CD14-positive monocyte (primary cell): ENCODE measurements at regions not wholly inside any gene's neighbourhood (a gene's known extent, or its start where the extent isn't known, plus 50 kb on each side); places are given as distances from the start of the nearest gene placed in this dataset.

Experiments used
- DNase-seq, 3 donors: peaks; one replicate each; pipeline ENCODE4 v3.0.0-alpha.2; 2011 to 2022
- H2AFZ ChIP-seq: 2 replicates; pipeline ENCODE4 v1.6.0; 2012; ENCODE audit warnings: mild to moderate bottlenecking, low read depth, low read length, inconsistent platforms; ENCODE audit not compliant: insufficient read depth, poor library complexity, severe bottlenecking
- H3K27ac ChIP-seq, 2 donors: 1 replicate in 1 of 2; 2 replicates in 1 of 2; pipeline ENCODE4 v1.5.1; 2012 to 2013; ENCODE audit warnings: low read length in 2 of 2, control low read depth in 1 of 2, inconsistent platforms in 1 of 2, low read depth in 1 of 2, mild to moderate bottlenecking in 1 of 2
- H3K27me3 ChIP-seq, 2 donors: one replicate each; pipeline versions ENCODE4 v1.6.0 to v1.6.1; 2011 to 2013; ENCODE audit warnings: low read length in 2 of 2; ENCODE audit not compliant: control insufficient read depth in 2 of 2, insufficient read depth in 2 of 2
- H3K36me3 ChIP-seq, 2 donors: replicated peaks in 1 of 2; 1 replicate in 1 of 2; 2 replicates in 1 of 2; pipeline versions ENCODE4 v1.5.1 to v1.6.1; 2012 to 2013; ENCODE audit warnings: low read length in 2 of 2, control low read depth in 1 of 2, inconsistent platforms in 1 of 2, mild to moderate bottlenecking in 1 of 2; ENCODE audit not compliant: insufficient read depth in 2 of 2, control insufficient read depth in 1 of 2
- H3K4me1 ChIP-seq, 2 donors: 1 replicate in 1 of 2; 2 replicates in 1 of 2; pipeline versions ENCODE4 v1.5.1 to v1.6.1; 2012 to 2013; ENCODE audit warnings: low read length in 2 of 2, control low read depth in 1 of 2, inconsistent platforms in 1 of 2, mild to moderate bottlenecking in 1 of 2, moderate library complexity in 1 of 2; ENCODE audit not compliant: insufficient read depth in 2 of 2, control insufficient read depth in 1 of 2
- H3K4me2 ChIP-seq: replicated peaks from 2 replicates; pipeline ENCODE3; 2012; ENCODE audit warnings: low read length, moderate library complexity, mild to moderate bottlenecking; ENCODE audit not compliant: poor library complexity, severe bottlenecking; ENCODE audit errors: extremely low read depth
- H3K4me3 ChIP-seq, 3 experiments: fragments of 200-600 bp in 1 of 3; sonication (generic) in 1 of 3; replicated peaks in 1 of 3; 1 replicate in 2 of 3; 2 replicates in 1 of 3; pipeline ENCODE4 v1.5.1; 2011 to 2013; ENCODE audit warnings: low read length in 3 of 3, mild to moderate bottlenecking in 3 of 3, control low read depth in 2 of 3, low read depth in 2 of 3, inconsistent platforms in 1 of 3, moderate library complexity in 1 of 3
- H3K79me2 ChIP-seq: 2 replicates; pipeline ENCODE4 v1.6.0; 2012; ENCODE audit warnings: mild to moderate bottlenecking, control low read depth, inconsistent platforms, low read length, moderate library complexity; ENCODE audit not compliant: insufficient read depth
- H3K9ac ChIP-seq: 2 replicates; pipeline ENCODE4 v1.6.0; 2017; ENCODE audit warnings: low read length, mild to moderate bottlenecking; ENCODE audit not compliant: insufficient read depth, poor library complexity, severe bottlenecking
- H3K9me3 ChIP-seq, 2 donors: replicated peaks in 1 of 2; 1 replicate in 1 of 2; 2 replicates in 1 of 2; pipeline versions ENCODE4 v1.5.1 to v1.6.1; 2012 to 2013; ENCODE audit warnings: low read length in 2 of 2, control low read depth in 1 of 2; ENCODE audit not compliant: control insufficient read depth in 1 of 2, insufficient read depth in 1 of 2
- H4K20me1 ChIP-seq: 2 replicates; pipeline ENCODE4 v1.6.0; 2012; ENCODE audit warnings: mild to moderate bottlenecking, low read length, control low read depth, moderate library complexity; ENCODE audit not compliant: insufficient read depth
- H3K27ac Mint-ChIP-seq, 7 donors: one replicate each; pipeline ENCODE4 v1.8.0; 2020; ENCODE audit warnings: mild to moderate bottlenecking in 7 of 7, mixed read lengths in 7 of 7, moderate library complexity in 6 of 7, inconsistent platforms in 2 of 7
- H3K27me3 Mint-ChIP-seq, 3 donors: one replicate each; pipeline ENCODE4 v1.8.0; 2021 to 2022; ENCODE audit warnings: low read depth in 3 of 3, mild to moderate bottlenecking in 3 of 3, mixed read lengths in 3 of 3, moderate library complexity in 3 of 3, inconsistent platforms in 1 of 3
- H3K36me3 Mint-ChIP-seq, 2 donors: one replicate each; pipeline ENCODE4 v1.8.0; 2020; ENCODE audit warnings: mixed read lengths in 2 of 2, inconsistent platforms in 1 of 2, mild to moderate bottlenecking in 1 of 2
- H3K4me1 Mint-ChIP-seq: one replicate; pipeline ENCODE4 v1.8.0; 2020; ENCODE audit warnings: mild to moderate bottlenecking, mixed read lengths
- H3K4me3 Mint-ChIP-seq, 2 donors: one replicate each; pipeline ENCODE4 v1.8.0; 2020; ENCODE audit warnings: mild to moderate bottlenecking in 2 of 2, mixed read lengths in 2 of 2, moderate library complexity in 1 of 2
- H3K9me3 Mint-ChIP-seq, 7 donors: one replicate each; pipeline ENCODE4 v1.8.0; 2020 to 2022; ENCODE audit warnings: mixed read lengths in 7 of 7, mild to moderate bottlenecking in 6 of 7, moderate library complexity in 6 of 7, inconsistent platforms in 2 of 7
- CTCF ChIP-seq: fragments of 200-600 bp; IDR thresholded peaks from one replicate; pipeline ENCODE4 v1.8.0; 2022; ENCODE audit warnings: antibody characterized with exemption, mild to moderate bottlenecking
- WGBS: methylation state at CpG from one replicate; pipeline ENCODE4 v1.1.5; 2013; ENCODE audit warnings: missing lambda C conversion rate; ENCODE audit not compliant: insufficient coverage; 5-methylcytosine and 5-hydroxymethylcytosine counted together
- intact Hi-C, 2 donors: fragments of 100-400 bp; cut with micrococcal nuclease; formaldehyde crosslinking; loops; one replicate each; pipeline versions ENCODE4 v1.15.0 to v1.15.1; 2023

GRCh38 chr18:30044496-30044895, 998.0 kb downstream of the DSC3 start:
- no peak overlapping the region for H3K4me3 Mint-ChIP-seq
- no peak for DNase-seq
- H3K27me3 ChIP-seq: no peaks in the 10 kb centered on the region
- no peak overlapping the region for H3K4me3 ChIP-seq
- no peak overlapping the region for H2AFZ ChIP-seq
- no peaks in the 10 kb centered on the region for H4K20me1 ChIP-seq
- H3K36me3 Mint-ChIP-seq: no peaks in the 10 kb centered on the region
- intact Hi-C loops: no loop called here
- 72% methylated on average over 5 of the region's 5 CpGs for WGBS
- no peak overlapping the region for H3K27ac Mint-ChIP-seq
- H3K79me2 ChIP-seq: no peaks in the 10 kb centered on the region
- H3K4me1 Mint-ChIP-seq: no peaks in the 10 kb centered on the region
- H3K9ac ChIP-seq: no peak overlapping the region
- no peaks in the 10 kb centered on the region for H3K4me1 ChIP-seq
- H3K4me2 ChIP-seq: no peak overlapping the region
- no peaks in the 10 kb centered on the region for H3K36me3 ChIP-seq
- peaks cover 0 to 4% (median 3%) of the 10 kb centered on the region in 7 donors for H3K9me3 Mint-ChIP-seq
- no peaks in the 10 kb centered on the region for H3K9me3 ChIP-seq
- H3K27ac ChIP-seq: no peak overlapping the region
- TF ChIP-seq CTCF: no peak
- peaks cover 0 to 2% (median 0%) of the 10 kb centered on the region in 3 donors for H3K27me3 Mint-ChIP-seq

GRCh38 chr18:30039201-30039600, 1003.3 kb downstream of the DSC3 start:
- Histone ChIP-seq H2AFZ (no peak overlapping the region), H3K27ac (no peak overlapping the region), H3K27me3 (no peaks in the 10 kb centered on the region), H3K36me3 (no peaks in the 10 kb centered on the region), H3K4me1 (no peaks in the 10 kb centered on the region), H4K20me1 (no peaks in the 10 kb centered on the region), H3K9me3 (peaks cover 9 to 14% of the 10 kb centered on the region in 2 donors), H3K4me2 (no peak overlapping the region), H3K79me2 (no peaks in the 10 kb centered on the region), H3K4me3 (no peak overlapping the region), H3K9ac (no peak overlapping the region)
- H3K4me3 Mint-ChIP-seq: no peak overlapping the region
- peaks cover 0 to 7% (median 4%) of the 10 kb centered on the region in 7 donors for H3K9me3 Mint-ChIP-seq
- intact Hi-C loops: no loop called here
- peaks cover 0 to 2% (median 0%) of the 10 kb centered on the region in 3 donors for H3K27me3 Mint-ChIP-seq
- H3K27ac Mint-ChIP-seq: no peak overlapping the region
- DNase-seq: no peak
- no peaks in the 10 kb centered on the region for H3K4me1 Mint-ChIP-seq
- no peaks in the 10 kb centered on the region for H3K36me3 Mint-ChIP-seq
- TF ChIP-seq CTCF: no peak
